Astrocyte (in vitro differentiated cells and primary cell): ENCODE measurements at regions not wholly inside any gene's neighbourhood (a gene's known extent, or its start where the extent isn't known, plus 50 kb on each side); places are given as distances from the start of the nearest gene placed in this dataset.
A peak's percentile ranks its signal among the peaks of the same experiment; 100 is the strongest.

Experiments used
- DNase-seq: peaks from one replicate; pipeline ENCODE4 v3.0.0-alpha.2; 2010; ENCODE audit warnings: low read depth
- FAIRE-seq: peaks from 2 replicates; lab custom pipeline; 2011; peaks lifted over from hg19 to GRCh38; lab: Jason Lieb, UNC
- H2AFZ ChIP-seq: 2 replicates; pipeline ENCODE4 v1.6.0; 2012; ENCODE audit warnings: low read depth, low read length, inconsistent platforms
- H3K27ac ChIP-seq: 2 replicates; pipeline ENCODE4 v1.5.1; 2011; ENCODE audit warnings: low read depth, low read length, inconsistent platforms
- H3K27me3 ChIP-seq: 2 replicates; pipeline ENCODE4 v1.6.0; 2011; ENCODE audit warnings: low read length, inconsistent platforms; ENCODE audit not compliant: insufficient read depth
- H3K36me3 ChIP-seq: 2 replicates; pipeline ENCODE4 v1.5.1; 2011; ENCODE audit warnings: low read length, inconsistent platforms; ENCODE audit not compliant: insufficient read depth
- H3K4me1 ChIP-seq: 2 replicates; pipeline ENCODE4 v1.5.1; 2011; ENCODE audit warnings: low read length, inconsistent platforms; ENCODE audit not compliant: insufficient read depth
- H3K4me2 ChIP-seq: 2 replicates; pipeline ENCODE4 v1.6.0; 2012; ENCODE audit warnings: low read length, inconsistent platforms
- H3K4me3 ChIP-seq: 2 replicates; pipeline ENCODE4 v1.5.1; 2011; ENCODE audit warnings: low read depth, mild to moderate bottlenecking, low read length, inconsistent platforms; ENCODE audit not compliant: insufficient read depth
- H3K79me2 ChIP-seq: 2 replicates; pipeline ENCODE4 v1.6.0; 2012; ENCODE audit warnings: mild to moderate bottlenecking, low read length, inconsistent platforms; ENCODE audit not compliant: insufficient read depth
- H3K9ac ChIP-seq: 2 replicates; pipeline ENCODE4 v1.6.0; 2012; ENCODE audit warnings: mild to moderate bottlenecking, low read length, inconsistent platforms
- H3K9me3 ChIP-seq: 2 replicates; pipeline ENCODE4 v1.5.1; 2012; ENCODE audit warnings: low read depth, mild to moderate bottlenecking, low read length, inconsistent platforms; ENCODE audit not compliant: insufficient read depth
- H4K20me1 ChIP-seq: 2 replicates; pipeline ENCODE4 v1.6.0; 2012; ENCODE audit warnings: low read length, inconsistent platforms; ENCODE audit not compliant: insufficient read depth
- H3K27ac Mint-ChIP-seq: one replicate; pipeline ENCODE4 v1.8.0; 2021; ENCODE audit warnings: mild to moderate bottlenecking, mixed read lengths; ENCODE audit not compliant: unreplicated experiment
- H3K27me3 Mint-ChIP-seq: one replicate; pipeline ENCODE4 v1.8.0; 2021; ENCODE audit warnings: low read depth, mixed read lengths; ENCODE audit not compliant: unreplicated experiment
- H3K36me3 Mint-ChIP-seq: one replicate; pipeline ENCODE4 v1.8.0; 2021; ENCODE audit warnings: low read depth, mixed read lengths; ENCODE audit not compliant: unreplicated experiment
- H3K4me1 Mint-ChIP-seq: one replicate; pipeline ENCODE4 v1.8.0; 2021; ENCODE audit warnings: low read depth, mixed read lengths; ENCODE audit not compliant: unreplicated experiment
- H3K4me3 Mint-ChIP-seq: one replicate; pipeline ENCODE4 v1.8.0; 2021; ENCODE audit warnings: mild to moderate bottlenecking, moderate library complexity, mixed read lengths; ENCODE audit not compliant: unreplicated experiment
- H3K9me3 Mint-ChIP-seq: one replicate; pipeline ENCODE4 v1.8.0; 2021; ENCODE audit warnings: mild to moderate bottlenecking, mixed read lengths; ENCODE audit not compliant: unreplicated experiment
- EZH2 ChIP-seq: IDR thresholded peaks from 2 replicates; pipeline ENCODE4 v1.6.1; 2012; ENCODE audit warnings: mild to moderate bottlenecking, low read length, inconsistent platforms; ENCODE audit not compliant: insufficient read depth
- TF ChIP-seq, protein P1 (sequence below): IDR thresholded peaks from 2 replicates; pipeline ENCODE4 v1.5.1; 2011; ENCODE audit warnings: low read depth, mild to moderate bottlenecking, inconsistent platforms, low read length, moderate library complexity; ENCODE audit not compliant: insufficient read depth

DNA sequence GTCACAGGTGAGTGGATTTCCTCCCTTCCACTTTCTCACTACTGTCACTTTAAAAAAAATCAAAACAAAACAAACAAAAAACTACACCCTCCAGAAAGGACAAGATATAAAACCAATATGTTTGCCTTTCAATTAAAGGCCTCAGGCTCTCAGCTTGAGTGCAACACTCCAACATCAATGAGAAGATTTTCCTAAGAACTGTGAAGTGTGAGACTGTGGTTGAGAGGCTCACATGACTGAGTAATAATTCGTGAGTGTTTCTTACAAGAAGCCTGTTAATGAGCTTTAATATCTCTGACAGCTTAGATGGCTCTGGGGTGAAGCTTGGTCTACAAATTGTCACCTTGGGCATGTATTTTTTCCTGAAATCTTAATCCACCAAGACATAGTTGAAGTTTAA lies 216.1 kb downstream of the ETAA1 start:
- Histone ChIP-seq H3K9ac (no peak overlapping the region), H3K27ac (no peak overlapping the region), H3K27me3 (no peaks in the 10 kb centered on the region), H4K20me1 (no peaks in the 10 kb centered on the region), H3K4me1 (peaks cover 4% of the 10 kb centered on the region), H3K36me3 (no peaks in the 10 kb centered on the region), H3K79me2 (no peaks in the 10 kb centered on the region), H3K9me3 (no peaks in the 10 kb centered on the region), H2AFZ (no peak overlapping the region), H3K4me3 (no peak overlapping the region), H3K4me2 (no peak overlapping the region)
- no peak overlapping the region for H3K27ac Mint-ChIP-seq
- FAIRE-seq = no peak
- no peak for TF ChIP-seq EZH2
- TF ChIP-seq, protein P1, sequence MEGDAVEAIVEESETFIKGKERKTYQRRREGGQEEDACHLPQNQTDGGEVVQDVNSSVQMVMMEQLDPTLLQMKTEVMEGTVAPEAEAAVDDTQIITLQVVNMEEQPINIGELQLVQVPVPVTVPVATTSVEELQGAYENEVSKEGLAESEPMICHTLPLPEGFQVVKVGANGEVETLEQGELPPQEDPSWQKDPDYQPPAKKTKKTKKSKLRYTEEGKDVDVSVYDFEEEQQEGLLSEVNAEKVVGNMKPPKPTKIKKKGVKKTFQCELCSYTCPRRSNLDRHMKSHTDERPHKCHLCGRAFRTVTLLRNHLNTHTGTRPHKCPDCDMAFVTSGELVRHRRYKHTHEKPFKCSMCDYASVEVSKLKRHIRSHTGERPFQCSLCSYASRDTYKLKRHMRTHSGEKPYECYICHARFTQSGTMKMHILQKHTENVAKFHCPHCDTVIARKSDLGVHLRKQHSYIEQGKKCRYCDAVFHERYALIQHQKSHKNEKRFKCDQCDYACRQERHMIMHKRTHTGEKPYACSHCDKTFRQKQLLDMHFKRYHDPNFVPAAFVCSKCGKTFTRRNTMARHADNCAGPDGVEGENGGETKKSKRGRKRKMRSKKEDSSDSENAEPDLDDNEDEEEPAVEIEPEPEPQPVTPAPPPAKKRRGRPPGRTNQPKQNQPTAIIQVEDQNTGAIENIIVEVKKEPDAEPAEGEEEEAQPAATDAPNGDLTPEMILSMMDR = no peak
- no peak overlapping the region for H3K4me3 Mint-ChIP-seq
- no peaks in the 10 kb centered on the region for H3K36me3 Mint-ChIP-seq
- no peak for DNase-seq
- peaks cover 10% of the 10 kb centered on the region for H3K4me1 Mint-ChIP-seq
- no peaks in the 10 kb centered on the region for H3K27me3 Mint-ChIP-seq
- no peaks in the 10 kb centered on the region for H3K9me3 Mint-ChIP-seq

DNA sequence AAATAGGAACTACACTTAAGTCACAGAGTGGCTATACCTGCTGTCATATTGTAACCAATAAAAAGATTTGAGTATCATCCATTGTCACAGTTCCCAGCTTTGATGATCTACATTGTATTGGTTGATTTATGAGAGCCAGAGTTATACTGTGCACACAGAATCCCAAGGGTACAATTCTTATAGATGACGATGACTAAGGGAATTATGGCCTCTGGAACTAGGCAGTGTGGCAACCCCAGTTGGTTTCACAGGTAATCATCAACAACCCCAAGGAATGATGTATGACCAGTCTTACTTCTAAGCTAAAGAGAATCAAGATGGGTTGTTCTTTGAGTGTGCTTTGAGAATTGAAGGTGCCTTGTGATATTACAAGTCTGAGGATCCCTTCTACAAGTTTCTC lies 217.3 kb downstream of the ETAA1 start:
- H3K79me2 ChIP-seq = no peaks in the 10 kb centered on the region
- H3K27me3 ChIP-seq = no peaks in the 10 kb centered on the region
- DNase-seq = no peak
- no peaks in the 10 kb centered on the region for H3K9me3 Mint-ChIP-seq
- H4K20me1 ChIP-seq = no peaks in the 10 kb centered on the region
- H3K4me3 ChIP-seq = no peak overlapping the region
- peaks cover 4% of the 10 kb centered on the region for H3K4me1 ChIP-seq
- H3K27ac ChIP-seq = no peak overlapping the region
- TF ChIP-seq, protein P1 = no peak
- no peak for TF ChIP-seq EZH2
- no peaks in the 10 kb centered on the region for H3K9me3 ChIP-seq
- no peak overlapping the region for H3K4me3 Mint-ChIP-seq
- H3K9ac ChIP-seq = no peak overlapping the region
- FAIRE-seq = no peak
- H3K27me3 Mint-ChIP-seq = no peaks in the 10 kb centered on the region
- no peak overlapping the region for H2AFZ ChIP-seq
- H3K36me3 ChIP-seq = no peaks in the 10 kb centered on the region
- H3K27ac Mint-ChIP-seq = no peak overlapping the region
- no peaks in the 10 kb centered on the region for H3K36me3 Mint-ChIP-seq
- H3K4me2 ChIP-seq = no peak overlapping the region
- H3K4me1 Mint-ChIP-seq = peaks cover 10% of the 10 kb centered on the region

GRCh38 chr2:67616749-67617148 lies 219.6 kb downstream of the ETAA1 start:
- DNase-seq = peak; percentile 94
- peaks cover under 1% of the 10 kb centered on the region for H3K9me3 Mint-ChIP-seq
- no peak for FAIRE-seq
- Histone ChIP-seq H2AFZ (no peak overlapping the region), H4K20me1 (no peaks in the 10 kb centered on the region), H3K4me2 (no peak overlapping the region), H3K4me3 (no peak overlapping the region), H3K36me3 (no peaks in the 10 kb centered on the region), H3K9ac (no peak overlapping the region), H3K4me1 (peaks cover 4% of the 10 kb centered on the region), H3K9me3 (no peaks in the 10 kb centered on the region), H3K79me2 (no peaks in the 10 kb centered on the region), H3K27ac (no peak overlapping the region), H3K27me3 (no peaks in the 10 kb centered on the region)
- no peak overlapping the region for H3K4me3 Mint-ChIP-seq
- H3K27ac Mint-ChIP-seq = no peak overlapping the region
- H3K27me3 Mint-ChIP-seq = no peaks in the 10 kb centered on the region
- H3K36me3 Mint-ChIP-seq = no peaks in the 10 kb centered on the region
- H3K4me1 Mint-ChIP-seq = peaks cover 10% of the 10 kb centered on the region
- TF ChIP-seq EZH2 = no peak
- TF ChIP-seq, protein P1 = no peak
